HG03045 (cell line): ENCODE measurements at regions not wholly inside any gene's neighbourhood (a gene's known extent, or its start where the extent isn't known, plus 50 kb on each side); places are given as distances from the start of the nearest gene placed in this dataset.

Experiments
- ATAC-seq: cut with Tn5 transposase; IDR thresholded peaks from one replicate; pipeline ENCODE4 v1.9.1; 2021; ENCODE audit warnings: mild to moderate bottlenecking, moderate library complexity; ENCODE audit not compliant: unreplicated experiment

GRCh38 chr5:86971034-86971571, 296.6 kb upstream of the RASA1 start:
- no peak for ATAC-seq

- ATAC-seq: no peak
Observed at GRCh38 chr5:86974955-86975354, 292.7 kb upstream of the RASA1 start.

GRCh38 chr5:86977190-86977589, 290.5 kb upstream of the RASA1 start:
- no peak for ATAC-seq

DNA sequence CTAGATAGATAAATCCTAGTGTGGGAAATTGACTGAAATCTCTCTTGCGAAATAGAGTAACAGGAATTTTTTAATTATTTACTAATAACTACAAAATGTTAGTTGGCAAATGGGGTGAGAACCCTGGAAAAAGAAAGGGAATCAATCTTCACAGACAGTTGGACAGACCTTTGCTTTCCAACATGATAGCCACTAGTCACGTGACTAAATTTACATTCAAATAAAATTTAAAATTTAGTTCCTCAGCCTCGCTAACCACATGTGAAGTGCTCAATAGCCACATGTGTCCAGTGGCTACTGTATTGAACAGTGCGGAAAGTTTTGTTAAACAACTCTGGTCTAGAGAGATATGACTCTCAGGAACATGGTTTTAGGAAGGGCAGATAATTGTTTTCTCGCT, 289.9 kb upstream of the RASA1 start:
- ATAC-seq: no peak

GRCh38 chr5:86979811-86980411, 287.8 kb upstream of the RASA1 start:
- no peak for ATAC-seq

GRCh38 chr5:86981898-86982297, 285.8 kb upstream of the RASA1 start:
- ATAC-seq: no peak

GRCh38 chr5:86983208-86983607, 284.5 kb upstream of the RASA1 start:
- no peak for ATAC-seq

DNA sequence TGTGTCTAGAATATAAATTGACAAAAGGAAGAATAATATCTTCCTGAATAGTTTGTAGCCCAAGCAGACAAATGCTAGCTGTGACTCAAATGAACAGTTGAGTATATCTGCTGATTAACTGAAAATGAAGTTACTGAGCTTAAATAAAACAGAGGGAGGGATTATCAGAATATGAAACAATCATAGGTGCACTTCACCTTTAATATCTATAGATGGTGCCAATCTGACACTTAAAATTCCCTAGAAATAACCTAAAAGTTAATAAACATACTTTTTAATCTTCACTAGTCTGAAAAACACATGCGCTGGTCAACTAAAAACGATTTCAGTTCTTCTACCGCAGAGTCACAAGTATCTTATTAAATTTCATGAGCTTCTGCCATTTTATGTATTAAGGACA, 280.8 kb upstream of the RASA1 start:
- no peak for ATAC-seq

GRCh38 chr5:86997516-86997915, 270.2 kb upstream of the RASA1 start:
- no peak for ATAC-seq

GRCh38 chr5:86999951-87000350, 267.7 kb upstream of the RASA1 start:
- ATAC-seq: no peak

DNA sequence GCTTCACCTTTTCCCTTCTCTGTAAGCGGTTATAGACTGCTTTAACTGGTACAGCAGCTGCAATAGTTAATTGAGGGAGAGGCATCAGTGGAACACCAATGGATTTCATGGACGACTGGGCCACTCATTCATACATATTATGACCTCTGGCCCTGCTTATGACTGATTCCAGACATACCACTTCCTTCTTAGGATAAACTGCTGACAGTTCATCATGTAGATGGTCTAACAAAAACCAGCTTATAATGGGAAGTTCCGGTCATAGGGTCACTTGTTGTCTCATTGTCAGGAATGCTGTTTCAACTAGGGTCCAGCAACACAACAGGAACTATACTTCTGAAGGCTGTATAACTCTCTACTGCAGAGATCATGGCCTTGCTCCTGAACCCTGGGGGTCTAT, 265.2 kb upstream of the RASA1 start:
- ATAC-seq: no peak

- ATAC-seq: no peak
Observed at GRCh38 chr5:87004101-87004500, 263.6 kb upstream of the RASA1 start.

GRCh38 chr5:87007737-87008136, 259.9 kb upstream of the RASA1 start:
- ATAC-seq: no peak

DNA sequence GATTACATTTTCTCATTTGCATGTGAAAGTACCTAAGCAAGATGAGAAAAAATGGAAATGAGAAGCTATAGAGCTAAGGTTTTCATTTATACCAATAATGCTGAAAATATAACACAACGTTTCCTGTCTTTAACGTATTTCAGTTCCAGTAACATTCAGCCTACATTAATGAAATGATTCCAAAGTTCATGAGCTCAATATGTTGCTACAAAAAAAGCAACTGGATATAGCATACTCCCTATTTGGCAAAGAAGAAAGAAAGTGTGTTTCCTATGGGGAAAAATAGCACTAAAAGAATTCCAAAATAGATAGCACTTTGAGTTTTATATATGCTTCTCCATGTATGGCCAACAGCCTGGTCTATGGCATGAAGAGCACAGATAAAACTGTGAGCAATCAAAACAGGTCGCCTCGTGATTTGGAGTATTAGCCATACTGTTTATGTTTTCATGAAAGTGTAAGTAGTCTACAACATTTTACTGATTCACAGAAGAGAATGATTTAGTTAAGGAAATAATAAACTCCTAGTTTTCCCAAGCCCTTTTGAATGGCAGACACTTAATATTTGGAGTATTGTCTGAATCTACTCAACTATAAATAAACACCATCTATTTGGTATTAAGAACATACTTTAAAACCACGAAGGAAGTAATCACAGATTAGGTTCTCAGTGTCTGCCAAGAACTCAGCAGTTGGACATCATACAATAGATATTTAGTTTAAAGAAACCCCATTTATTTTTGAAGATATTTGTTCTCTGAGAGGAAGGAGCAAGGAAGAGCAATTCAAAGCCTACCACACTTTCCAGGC, 258.7 kb upstream of the RASA1 start:
- no peak for ATAC-seq

DNA sequence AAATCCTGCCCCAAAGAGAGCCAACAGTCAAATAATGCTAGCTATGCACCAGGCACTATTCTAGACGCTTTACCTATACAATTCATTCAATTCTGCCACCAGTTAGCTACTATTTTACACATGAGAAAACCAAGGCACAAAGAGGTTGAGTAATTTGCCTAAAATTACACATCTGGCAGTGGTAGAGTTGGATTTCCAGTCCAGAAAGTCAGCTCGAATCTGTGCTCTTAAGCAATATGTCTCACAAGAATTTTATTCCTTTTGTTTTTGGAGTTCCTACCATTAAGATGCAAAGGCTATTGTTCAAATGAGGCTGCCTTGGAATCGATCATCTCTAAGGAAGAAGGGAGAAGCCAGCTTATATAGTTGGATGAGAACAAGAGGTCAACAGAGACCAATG, 256.9 kb upstream of the RASA1 start:
- no peak for ATAC-seq

DNA sequence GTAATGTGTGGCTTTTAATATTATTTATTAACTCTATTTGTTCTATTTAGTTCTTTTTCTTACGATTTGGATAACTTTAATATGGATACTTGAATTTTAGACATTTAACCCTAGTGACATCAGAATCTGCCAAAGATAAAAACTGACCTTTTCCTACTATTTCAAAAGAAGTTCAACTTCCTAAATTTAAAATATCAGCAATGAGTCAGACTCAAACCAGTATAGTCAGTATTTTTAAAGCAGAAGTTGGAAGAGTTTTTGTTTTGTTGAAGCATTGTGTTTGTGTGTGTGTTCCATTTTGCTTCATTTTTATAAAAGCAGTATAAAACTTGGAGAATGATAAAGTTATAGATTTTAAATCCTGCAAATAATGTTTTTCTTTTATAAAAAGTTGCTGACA, 251.8 kb upstream of the RASA1 start:
- no peak for ATAC-seq

DNA sequence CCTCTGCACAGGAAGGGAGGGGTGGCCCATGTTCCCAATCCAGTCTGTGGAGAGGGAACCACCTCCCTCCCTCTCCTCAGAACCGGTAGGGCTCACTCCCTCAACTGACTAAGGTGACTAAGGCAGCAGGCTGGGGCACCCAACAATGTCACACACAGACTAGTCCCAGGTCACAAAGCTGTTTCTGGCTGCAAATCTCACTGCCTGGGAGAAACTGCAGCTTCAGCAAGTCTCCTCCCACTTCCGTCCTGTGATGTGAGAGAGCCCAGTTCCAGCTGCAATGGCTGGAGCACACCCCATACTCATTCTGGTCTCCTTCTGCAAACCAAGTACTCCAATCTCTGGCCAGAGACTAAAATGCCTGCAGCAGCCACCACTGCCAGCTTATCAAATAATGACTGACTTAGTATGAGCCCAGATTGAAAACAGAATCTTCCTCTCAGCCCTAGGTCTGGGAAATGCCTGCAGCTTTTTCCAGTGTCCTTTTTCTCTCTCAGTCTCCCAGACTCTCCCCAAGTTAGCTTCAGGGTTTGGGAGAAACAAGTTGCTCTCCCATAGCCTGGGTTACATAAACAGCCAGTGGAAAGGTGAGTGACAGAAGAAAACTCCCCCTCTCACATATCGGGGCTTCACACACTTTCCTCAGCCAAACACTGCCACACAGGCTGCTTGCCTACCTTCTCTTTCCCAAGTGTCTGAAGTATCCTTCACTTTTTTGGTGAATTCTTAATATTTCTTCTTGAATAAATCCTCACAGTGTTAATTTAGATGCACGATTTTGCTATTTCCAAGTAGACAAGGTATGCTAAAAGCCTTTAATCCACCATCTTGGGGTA, 247.4 kb upstream of the RASA1 start:
- ATAC-seq: peak; percentile 80

DNA sequence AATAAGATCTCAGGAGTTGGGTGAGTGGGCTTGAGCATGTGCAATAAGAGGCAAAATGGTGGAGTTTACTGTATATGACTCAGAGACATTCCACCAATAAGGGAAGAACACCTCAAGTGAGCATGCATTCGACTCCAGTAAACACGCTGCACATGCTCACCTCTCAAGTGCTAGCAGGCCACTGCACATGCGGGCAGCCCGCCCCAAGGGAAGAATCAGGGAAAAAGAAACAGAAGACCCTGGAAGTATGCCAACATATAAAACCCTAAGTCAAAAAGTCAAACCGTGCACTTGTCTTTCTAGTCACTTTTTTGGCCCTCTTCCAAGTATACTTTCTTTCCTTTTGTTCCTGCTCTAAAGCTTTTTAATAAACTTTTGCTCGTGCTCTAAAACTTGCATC, 245.3 kb upstream of the RASA1 start:
- ATAC-seq: no peak

- no peak for ATAC-seq
Observed at GRCh38 chr5:87027570-87027969, 240.1 kb upstream of the RASA1 start.

DNA sequence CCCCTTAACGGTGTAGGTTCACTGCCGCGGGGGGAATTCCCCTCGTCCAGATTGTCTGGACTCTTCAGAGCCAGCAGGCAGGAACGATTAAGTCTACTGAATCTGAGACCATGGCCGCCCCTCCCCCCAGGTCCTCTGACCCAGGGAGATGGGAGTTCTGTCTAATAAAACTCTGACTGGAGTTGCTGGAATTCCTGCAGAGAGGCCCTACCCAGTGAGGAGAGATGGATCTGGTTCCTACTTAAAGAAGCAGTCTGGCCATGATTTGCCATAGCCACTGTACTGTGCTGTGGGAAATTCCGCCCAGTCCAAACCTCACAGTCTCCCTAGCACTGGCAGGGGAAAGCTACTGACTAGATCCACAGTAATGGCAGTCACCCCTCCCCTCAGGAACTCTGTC, 237.7 kb upstream of the RASA1 start:
- ATAC-seq: no peak

- no peak for ATAC-seq
Observed at GRCh38 chr5:87030699-87031098, 237.0 kb upstream of the RASA1 start.

- ATAC-seq: no peak
Observed at GRCh38 chr5:87034557-87034956, 233.1 kb upstream of the RASA1 start.
